ENCODE measurements at regions not wholly inside any gene's neighbourhood (a gene's known extent, or its start where the extent isn't known, plus 50 kb on each side); places are given as distances from the start of the nearest gene placed in this dataset.
"Not testable (repeated sequence)": the region's sequence is repeated elsewhere in the genome, so short reads cannot be mapped to it uniquely, and the experiment has no call there.

- DNase-seq (ENCODE audit: extremely low read depth, low read depth, low spot score), result peak; percentile 23
These were observed 55.1 kb downstream of the RBMXL2 start for GRCh38 chr11:7143908-7144307.

- not testable (repeated sequence) for DNase-seq (ENCODE audit: extremely low read depth, low read depth, low spot score)
These were observed 61.3 kb downstream of the RBMXL2 start for GRCh38 chr11:7150104-7150503.

GRCh38 chr11:7154881-7155361, 66.1 kb downstream of the RBMXL2 start:
- DNase-seq (ENCODE audit: extremely low read depth, low read depth, low spot score), result no peak

GRCh38 chr11:7160814-7161489, 72.2 kb downstream of the RBMXL2 start:
- no peak for DNase-seq (ENCODE audit: extremely low read depth, low read depth, low spot score)

GRCh38 chr11:7165911-7166310, 77.1 kb downstream of the RBMXL2 start:
- DNase-seq (ENCODE audit: extremely low read depth, low read depth, low spot score), result no peak

- no peak for DNase-seq (ENCODE audit: extremely low read depth, low read depth, low spot score)
These were observed 79.4 kb downstream of the RBMXL2 start for GRCh38 chr11:7167976-7168740.

GRCh38 chr11:7168741-7168990, 79.9 kb downstream of the RBMXL2 start:
- DNase-seq (ENCODE audit: extremely low read depth, low read depth, low spot score), result no peak

GRCh38 chr11:7170431-7170830, 81.3 kb upstream of the SYT9 start:
- no peak for DNase-seq (ENCODE audit: extremely low read depth, low read depth, low spot score)

- DNase-seq (ENCODE audit: extremely low read depth, low read depth, low spot score), result no peak
These were observed 76.7 kb upstream of the SYT9 start for GRCh38 chr11:7175007-7175406.

GRCh38 chr11:7186190-7186589, 65.5 kb upstream of the SYT9 start:
- DNase-seq (ENCODE audit: extremely low read depth, low read depth, low spot score), result no peak

- no peak for DNase-seq (ENCODE audit: extremely low read depth, low read depth, low spot score)
These were observed 65.0 kb upstream of the SYT9 start for GRCh38 chr11:7186676-7187075.

GRCh38 chr11:7192785-7193184, 58.9 kb upstream of the SYT9 start:
- DNase-seq (ENCODE audit: extremely low read depth, low read depth, low spot score), result not testable (repeated sequence)

- no peak for DNase-seq (ENCODE audit: extremely low read depth, low read depth, low spot score)
These were observed 55.1 kb upstream of the SYT9 start for GRCh38 chr11:7196396-7197146.

- DNase-seq (ENCODE audit: extremely low read depth, low read depth, low spot score), result no peak
These were observed 54.2 kb upstream of the SYT9 start for GRCh38 chr11:7197469-7197868.
